ENCODE measurements at regions not wholly inside any gene's neighbourhood (a gene's known extent, or its start where the extent isn't known, plus 50 kb on each side); places are given as distances from the start of the nearest gene placed in this dataset.

DNA sequence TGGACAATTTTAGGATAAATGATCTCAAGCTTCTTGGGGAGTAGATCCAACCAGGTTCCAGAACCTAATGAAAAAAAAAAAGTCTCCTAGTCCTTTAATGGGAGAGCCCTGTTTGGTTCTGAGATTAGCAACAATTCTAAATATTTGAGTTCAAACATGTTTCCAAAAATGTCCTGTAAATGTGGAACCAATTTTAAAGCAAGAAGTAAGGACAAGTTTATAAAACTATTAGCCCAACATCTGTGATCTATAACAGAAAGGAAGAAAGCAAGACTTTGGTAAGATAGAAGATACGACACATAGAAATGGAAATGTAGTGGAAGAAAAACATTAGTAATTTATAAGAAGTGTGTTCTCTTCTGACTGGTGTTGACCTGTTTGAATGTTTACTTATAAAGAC is 79.7 kb upstream of the SLC5A12 start:
- ATAC-seq (no peak), DNase-seq (no peak)
- no peak for TF ChIP-seq POLR2A (IDR thresholded peaks at IDR 0.05)
- TF ChIP-seq, protein P1, sequence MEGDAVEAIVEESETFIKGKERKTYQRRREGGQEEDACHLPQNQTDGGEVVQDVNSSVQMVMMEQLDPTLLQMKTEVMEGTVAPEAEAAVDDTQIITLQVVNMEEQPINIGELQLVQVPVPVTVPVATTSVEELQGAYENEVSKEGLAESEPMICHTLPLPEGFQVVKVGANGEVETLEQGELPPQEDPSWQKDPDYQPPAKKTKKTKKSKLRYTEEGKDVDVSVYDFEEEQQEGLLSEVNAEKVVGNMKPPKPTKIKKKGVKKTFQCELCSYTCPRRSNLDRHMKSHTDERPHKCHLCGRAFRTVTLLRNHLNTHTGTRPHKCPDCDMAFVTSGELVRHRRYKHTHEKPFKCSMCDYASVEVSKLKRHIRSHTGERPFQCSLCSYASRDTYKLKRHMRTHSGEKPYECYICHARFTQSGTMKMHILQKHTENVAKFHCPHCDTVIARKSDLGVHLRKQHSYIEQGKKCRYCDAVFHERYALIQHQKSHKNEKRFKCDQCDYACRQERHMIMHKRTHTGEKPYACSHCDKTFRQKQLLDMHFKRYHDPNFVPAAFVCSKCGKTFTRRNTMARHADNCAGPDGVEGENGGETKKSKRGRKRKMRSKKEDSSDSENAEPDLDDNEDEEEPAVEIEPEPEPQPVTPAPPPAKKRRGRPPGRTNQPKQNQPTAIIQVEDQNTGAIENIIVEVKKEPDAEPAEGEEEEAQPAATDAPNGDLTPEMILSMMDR (IDR thresholded peaks at IDR 0.05): no peak
- 89 to 92% methylated on average over 1 of the region's 1 CpG for WGBS, 2 donors
- intact Hi-C loops (cut with DNase I): no loop called here
- Histone ChIP-seq H3K36me3 (replicated peaks in 1 of 2; ENCODE audit: insufficient read depth in 1 of 2, low read depth in 2 of 2) (no peaks in the 10 kb centered on the region), H3K27ac (no peak overlapping the region), H3K27me3 (no peaks in the 10 kb centered on the region), H3K9me3 (no peaks in the 10 kb centered on the region), H3K4me3 (no peak overlapping the region), H3K4me1 (no peaks in the 10 kb centered on the region)

DNA sequence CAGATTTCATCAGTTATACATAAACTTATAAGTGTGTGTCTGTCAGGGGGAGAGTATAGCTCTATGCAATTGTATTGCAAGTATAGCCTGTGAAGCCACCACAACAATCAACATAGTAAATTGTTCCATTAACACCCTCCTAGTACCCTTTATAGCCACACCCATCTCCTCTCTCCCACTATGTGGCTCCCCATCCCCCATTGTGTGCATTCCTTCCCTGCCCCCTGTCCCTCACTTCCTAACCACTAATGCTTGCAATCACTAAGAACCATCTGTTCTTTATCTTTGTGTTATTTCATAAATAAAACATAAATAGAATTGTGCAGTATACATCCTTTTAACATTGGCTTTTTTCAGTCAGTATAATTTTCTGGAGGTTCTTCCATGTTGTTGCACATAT is 83.1 kb upstream of the SLC5A12 start:
- no peak for TF ChIP-seq POLR2A (IDR thresholded peaks at IDR 0.05)
- TF ChIP-seq, protein P1 (IDR thresholded peaks at IDR 0.05): no peak
- Histone ChIP-seq H3K4me1 (no peaks in the 10 kb centered on the region), H3K27me3 (no peaks in the 10 kb centered on the region), H3K36me3 (replicated peaks in 1 of 2; ENCODE audit: insufficient read depth in 1 of 2, low read depth in 2 of 2) (no peaks in the 10 kb centered on the region), H3K27ac (no peak overlapping the region), H3K9me3 (no peaks in the 10 kb centered on the region), H3K4me3 (no peak overlapping the region)
- DNase-seq (no peak), ATAC-seq (no peak)
- intact Hi-C loops (cut with DNase I): no loop called here

DNA sequence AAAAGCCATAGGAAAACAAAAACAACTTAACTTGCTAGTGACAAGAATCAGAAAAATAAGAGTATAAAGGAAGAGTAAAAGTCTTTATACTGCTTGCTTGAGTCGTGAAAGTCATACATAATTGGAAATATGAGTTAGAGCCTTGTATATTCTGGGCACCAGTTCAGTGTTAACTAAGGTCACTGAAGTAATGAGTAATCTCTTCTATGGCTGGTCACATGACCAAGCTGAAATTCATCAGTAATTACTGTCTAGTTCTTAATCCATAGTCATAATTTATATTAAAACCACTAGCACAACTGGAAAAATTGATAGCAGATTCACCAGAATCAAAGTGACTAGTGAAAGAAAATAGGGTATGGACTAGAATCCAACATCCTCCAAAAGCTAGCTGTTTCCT is 84.4 kb upstream of the SLC5A12 start:
- DNase-seq (no peak), ATAC-seq (no peak)
- H3K27me3 ChIP-seq: no peaks in the 10 kb centered on the region
- no peaks in the 10 kb centered on the region for H3K4me1 ChIP-seq
- TF ChIP-seq, protein P1 (IDR thresholded peaks at IDR 0.05): no peak
- TF ChIP-seq POLR2A (IDR thresholded peaks at IDR 0.05): no peak
- no peaks in the 10 kb centered on the region for H3K36me3 ChIP-seq (replicated peaks in 1 of 2; ENCODE audit: insufficient read depth in 1 of 2, low read depth in 2 of 2)
- H3K4me3 ChIP-seq: no peak overlapping the region
- WGBS, 2 donors: 30 to 40% methylated on average over 1 of the region's 1 CpG
- H3K27ac ChIP-seq: no peak overlapping the region
- H3K9me3 ChIP-seq: no peaks in the 10 kb centered on the region
- intact Hi-C loops (cut with DNase I): no loop called here

DNA sequence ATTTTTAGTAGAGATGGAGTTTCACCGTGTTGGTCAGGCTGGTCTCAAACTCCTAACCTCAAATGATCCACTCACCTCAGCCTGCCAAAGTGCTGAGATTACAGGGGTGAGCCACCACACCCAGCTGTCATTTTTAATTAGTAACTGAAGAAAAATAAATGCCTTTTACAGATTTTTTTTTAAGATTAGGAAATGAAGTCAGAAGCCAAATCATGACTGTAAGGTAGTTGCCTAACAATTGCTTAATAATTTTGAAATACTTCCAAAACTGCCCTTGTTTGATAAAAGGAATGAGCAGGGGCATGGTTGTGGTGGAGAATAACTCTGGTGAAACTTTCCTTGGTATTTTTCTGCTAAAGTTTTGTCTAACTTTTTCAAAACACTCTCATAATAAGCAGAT is 98.9 kb upstream of the SLC5A12 start:
- peak; percentile 45 for ATAC-seq
- Histone ChIP-seq H3K4me1 (no peaks in the 10 kb centered on the region), H3K36me3 (replicated peaks in 1 of 2; ENCODE audit: insufficient read depth in 1 of 2, low read depth in 2 of 2) (no peaks in the 10 kb centered on the region), H3K4me3 (no peak overlapping the region), H3K9me3 (peaks cover 0 to 21% (median 0%) of the 10 kb centered on the region in 3 donors), H3K27me3 (no peaks in the 10 kb centered on the region), H3K27ac (no peak overlapping the region)
- WGBS, 2 donors: 57 to 69% methylated on average over 1 of the region's 1 CpG
- DNase-seq: no peak
- no peak for TF ChIP-seq POLR2A (IDR thresholded peaks at IDR 0.05)
- TF ChIP-seq, protein P1 (IDR thresholded peaks at IDR 0.05): no peak
- intact Hi-C loops (cut with DNase I): no loop called here

DNA sequence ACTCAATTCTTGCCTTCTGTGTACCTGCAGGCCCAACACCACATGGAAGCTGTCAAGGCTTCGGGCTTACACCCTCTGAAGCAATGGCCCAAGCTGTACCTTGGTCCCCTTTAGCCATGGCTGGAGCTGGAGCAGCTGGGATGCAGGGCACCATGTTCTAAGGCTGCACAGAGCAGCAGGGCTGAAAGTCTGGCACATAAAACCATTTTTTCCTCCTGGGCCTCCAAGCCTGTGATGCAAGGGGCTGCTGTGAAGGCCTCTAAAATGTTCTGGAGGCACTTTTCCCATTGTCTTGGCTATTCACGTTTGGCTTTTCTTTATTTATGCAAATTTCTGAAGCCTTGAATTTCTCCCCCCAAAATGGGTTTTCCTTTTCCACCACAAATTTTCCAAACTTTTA is 102.1 kb upstream of the SLC5A12 start:
- no peak for ATAC-seq
- H3K36me3 ChIP-seq (replicated peaks in 1 of 2; ENCODE audit: insufficient read depth in 1 of 2, low read depth in 2 of 2): no peaks in the 10 kb centered on the region
- 50 to 63% methylated on average over 1 to 2 of the region's 2 CpGs for WGBS, 2 donors
- TF ChIP-seq, protein P1 (IDR thresholded peaks at IDR 0.05): no peak
- TF ChIP-seq POLR2A (IDR thresholded peaks at IDR 0.05): no peak
- intact Hi-C loops (cut with DNase I): no loop called here
- no peaks in the 10 kb centered on the region for H3K27me3 ChIP-seq
- peaks cover 11% of the 10 kb centered on the region for H3K4me1 ChIP-seq
- H3K27ac ChIP-seq: no peak overlapping the region
- no peak for DNase-seq
- H3K4me3 ChIP-seq: no peak overlapping the region
- peaks cover 0 to 21% (median 0%) of the 10 kb centered on the region in 3 donors for H3K9me3 ChIP-seq

Measured in body of pancreas (tissue), 4 donors.